Thoracic aorta (tissue), 2 donors: ENCODE measurements at regions not wholly inside any gene's neighbourhood (a gene's known extent, or its start where the extent isn't known, plus 50 kb on each side); places are given as distances from the start of the nearest gene placed in this dataset.

Source experiments
- ATAC-seq: fragments of 150-250 bp; one replicate; pipeline ENCODE4 v1.8.0; 2017; ENCODE audit warnings: low read depth; ENCODE audit not compliant: insufficient number of reproducible peaks, low FRiP score
- DNase-seq: peaks from one replicate; pipeline ENCODE4 v3.0.0-alpha.2; 2020; ENCODE audit warnings: low spot score
- H3K27ac ChIP-seq, 2 donors: fragments of 200-600 bp; sonication (generic); 1 replicate in 1 of 2; 2 replicates in 1 of 2; pipeline ENCODE4 v1.5.1; 2016; ENCODE audit warnings: mild to moderate bottlenecking in 2 of 2, moderate library complexity in 2 of 2
- H3K27me3 ChIP-seq: fragments of 200-600 bp; sonication (generic); replicated peaks from 2 replicates; pipeline ENCODE4 v1.6.0; 2016; ENCODE audit warnings: mild to moderate bottlenecking; ENCODE audit not compliant: insufficient read depth
- H3K36me3 ChIP-seq: fragments of 200-600 bp; sonication (generic); one replicate; pipeline ENCODE4 v1.5.1; 2016
- H3K4me1 ChIP-seq, 2 donors: fragments of 200-600 bp; sonication (generic); 1 replicate in 1 of 2; 2 replicates in 1 of 2; pipeline versions ENCODE4 v1.5.1 to v1.6.0; 2016; ENCODE audit warnings: low read depth in 2 of 2, mild to moderate bottlenecking in 1 of 2; ENCODE audit not compliant: control insufficient read depth in 1 of 2
- H3K4me3 ChIP-seq: fragments of 200-600 bp; sonication (generic); 2 replicates; pipeline ENCODE4 v1.5.1; 2016; ENCODE audit warnings: mild to moderate bottlenecking
- H3K9me3 ChIP-seq: fragments of 200-600 bp; sonication (generic); 2 replicates; pipeline ENCODE4 v1.5.1; 2016
- CTCF ChIP-seq: fragments of 200-600 bp; sonication (generic); IDR thresholded peaks from one replicate; pipeline ENCODE4 v1.5.1; 2019; ENCODE audit warnings: antibody characterized with exemption

GRCh38 chr10:42928064-42928463, 145.5 kb downstream of the BMS1 start:
- TF ChIP-seq CTCF, result no peak
- no peak overlapping the region for H3K4me3 ChIP-seq
- H3K36me3 ChIP-seq, result no peaks in the 10 kb centered on the region
- DNase-seq (no peak), ATAC-seq (no peak)
- no peaks in the 10 kb centered on the region for H3K27me3 ChIP-seq
- H3K4me1 ChIP-seq, result peaks cover 0 to under 1% of the 10 kb centered on the region in 2 donors
- no peaks in the 10 kb centered on the region for H3K9me3 ChIP-seq
- H3K27ac ChIP-seq, result no peak overlapping the region

GRCh38 chr10:42929236-42929635, 146.6 kb downstream of the BMS1 start:
- no peak overlapping the region for H3K4me3 ChIP-seq
- ATAC-seq (no peak), DNase-seq (no peak)
- H3K27me3 ChIP-seq, result no peaks in the 10 kb centered on the region
- H3K27ac ChIP-seq, result no peak overlapping the region
- H3K36me3 ChIP-seq, result no peaks in the 10 kb centered on the region
- no peaks in the 10 kb centered on the region for H3K9me3 ChIP-seq
- TF ChIP-seq CTCF, result no peak
- H3K4me1 ChIP-seq, result peaks cover 0 to 7% of the 10 kb centered on the region in 2 donors

- H3K4me1 ChIP-seq, result peaks cover 0 to 7% of the 10 kb centered on the region in 2 donors
- no peak overlapping the region for H3K4me3 ChIP-seq
- H3K27me3 ChIP-seq, result no peaks in the 10 kb centered on the region
- no peaks in the 10 kb centered on the region for H3K9me3 ChIP-seq
- no peak overlapping the region for H3K27ac ChIP-seq
- H3K36me3 ChIP-seq, result no peaks in the 10 kb centered on the region
- TF ChIP-seq CTCF, result no peak
- ATAC-seq, result no peak
- no peak for DNase-seq
Observed at GRCh38 chr10:42929993-42930392, 146.9 kb upstream of the RET start.

GRCh38 chr10:42930516-42931192, 146.2 kb upstream of the RET start:
- TF ChIP-seq CTCF, result no peak
- no peak overlapping the region for H3K27ac ChIP-seq
- ATAC-seq (no peak), DNase-seq (no peak)
- H3K4me3 ChIP-seq, result no peak overlapping the region
- no peaks in the 10 kb centered on the region for H3K36me3 ChIP-seq
- H3K27me3 ChIP-seq, result no peaks in the 10 kb centered on the region
- no peaks in the 10 kb centered on the region for H3K9me3 ChIP-seq
- H3K4me1 ChIP-seq, result peaks cover 0 to 7% of the 10 kb centered on the region in 2 donors

GRCh38 chr10:42932116-42932515, 144.8 kb upstream of the RET start:
- no peak for DNase-seq
- H3K4me3 ChIP-seq, result no peak overlapping the region
- TF ChIP-seq CTCF, result no peak
- H3K27ac ChIP-seq, result no peak overlapping the region
- H3K36me3 ChIP-seq, result no peaks in the 10 kb centered on the region
- no peaks in the 10 kb centered on the region for H3K9me3 ChIP-seq
- H3K27me3 ChIP-seq, result no peaks in the 10 kb centered on the region
- H3K4me1 ChIP-seq, result peaks cover 0 to 7% of the 10 kb centered on the region in 2 donors
- ATAC-seq, result no peak
